Colon (tissue), 2 donors: ENCODE measurements at regions not wholly inside any gene's neighbourhood (a gene's known extent, or its start where the extent isn't known, plus 50 kb on each side); places are given as distances from the start of the nearest gene placed in this dataset.
"Not testable (repeated sequence)": the region's sequence is repeated elsewhere in the genome, so short reads cannot be mapped to it uniquely, and the experiment has no call there.

Experiments used
- FAIRE-seq: peaks from 2 replicates; lab custom pipeline; 2012; peaks lifted over from hg19 to GRCh38; lab: Jason Lieb, UNC
- donor health status: control.
- donor health status: control.

- no peak for FAIRE-seq
Measured at GRCh38 chr7:79953130-79953529, 181.5 kb upstream of the GNAI1 start.

- no peak for FAIRE-seq
Measured at GRCh38 chr7:79952399-79952798, 182.2 kb upstream of the GNAI1 start.

GRCh38 chr7:79951415-79951814 lies 183.2 kb upstream of the GNAI1 start:
- FAIRE-seq: no peak

GRCh38 chr7:79949778-79950177 lies 184.9 kb upstream of the GNAI1 start:
- FAIRE-seq: no peak

DNA sequence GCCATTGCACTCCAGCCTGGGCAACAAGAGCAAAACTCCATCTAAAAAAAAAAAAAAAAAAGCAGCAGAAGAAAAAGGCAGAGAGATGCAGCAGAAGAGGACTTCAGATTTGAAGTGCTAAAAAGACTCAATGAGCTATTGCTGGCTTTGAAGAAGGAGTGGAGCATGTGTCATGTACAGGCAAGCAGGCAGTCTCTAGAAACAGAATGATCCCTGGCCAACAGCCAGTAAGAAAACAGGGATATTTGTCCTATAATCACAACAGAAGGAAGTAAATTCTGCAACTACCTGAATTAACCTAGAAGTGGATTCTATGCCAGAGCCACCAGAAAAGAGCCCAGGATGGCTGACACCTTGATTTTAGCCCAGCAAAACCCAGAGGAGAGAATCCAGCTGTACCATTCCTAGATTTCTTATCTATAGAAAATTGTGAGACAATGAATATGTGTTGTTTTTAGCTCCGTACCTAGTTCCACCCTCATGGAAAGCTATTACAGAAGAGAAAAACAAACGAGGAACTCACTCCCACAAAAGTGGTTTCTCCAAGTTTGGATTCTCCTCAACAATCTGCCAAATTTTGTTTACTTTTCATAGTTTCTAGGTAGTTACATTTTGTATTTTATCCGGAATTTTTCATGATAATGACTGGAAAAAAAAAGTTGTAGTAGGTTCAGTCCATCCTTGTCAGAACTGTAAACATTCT lies 198.2 kb upstream of the GNAI1 start:
- FAIRE-seq: no peak

DNA sequence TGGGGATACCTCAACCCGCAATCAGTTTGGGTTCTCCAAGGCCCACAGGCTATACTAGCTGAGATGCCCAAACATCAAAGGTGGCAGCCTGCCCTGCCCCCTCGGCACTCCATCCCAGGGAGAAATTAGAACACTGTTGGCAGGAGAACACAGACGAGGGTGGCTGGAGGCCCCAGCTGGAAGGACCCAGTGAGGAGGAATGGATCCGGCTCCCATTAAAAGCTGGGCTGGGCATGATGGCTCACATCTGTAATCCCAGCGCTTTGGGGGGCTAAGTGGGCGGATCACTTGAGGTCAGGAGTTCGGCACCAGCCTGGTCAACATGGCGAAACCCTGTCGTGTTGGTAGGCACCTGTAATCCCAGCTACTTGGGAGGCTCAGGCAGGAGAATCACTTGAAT lies 199.9 kb upstream of the GNAI1 start:
- no peak for FAIRE-seq

DNA sequence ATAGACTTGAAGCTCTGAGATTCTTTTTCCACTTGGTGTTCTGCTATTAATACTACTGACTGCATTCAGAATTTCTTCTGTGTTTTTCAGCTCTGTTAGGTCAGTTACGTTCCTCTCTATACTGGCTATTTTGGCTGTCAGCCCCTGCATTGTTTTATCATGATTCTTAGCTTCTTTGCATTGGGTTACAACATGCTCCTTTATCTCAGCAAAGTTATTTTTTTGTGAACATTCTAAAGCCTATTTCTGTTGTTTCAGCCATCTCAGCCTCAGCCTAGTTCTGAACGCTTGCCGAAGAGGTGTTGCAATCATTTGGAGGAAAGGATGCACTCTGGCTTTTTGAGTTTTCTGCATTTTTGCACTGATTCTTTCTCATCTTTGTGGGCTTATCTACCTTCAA lies 201.5 kb upstream of the GNAI1 start:
- no peak for FAIRE-seq

DNA sequence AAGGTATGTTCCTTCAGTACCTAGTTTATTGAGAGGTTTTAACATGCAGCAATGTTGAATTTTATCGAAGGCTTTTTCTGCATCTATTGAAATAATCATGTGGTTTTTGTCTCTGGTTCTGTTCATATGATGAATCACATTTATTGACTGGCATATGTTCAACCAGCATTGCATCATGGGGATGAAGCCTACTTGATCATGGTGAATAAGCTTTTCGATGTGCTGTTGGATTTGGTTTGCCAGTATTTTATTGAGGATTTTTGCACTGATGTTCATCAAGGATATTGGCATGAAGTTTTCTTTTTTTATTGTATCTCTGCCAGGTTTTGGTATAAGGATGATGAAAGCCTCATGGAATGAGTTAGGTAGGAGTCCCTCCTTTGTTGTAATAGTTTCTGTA lies 204.0 kb upstream of the GNAI1 start:
- FAIRE-seq: no peak

- no peak for FAIRE-seq
Measured at GRCh38 chr7:79927116-79927515, 207.5 kb upstream of the GNAI1 start.

GRCh38 chr7:79923953-79924352 lies 210.7 kb upstream of the GNAI1 start:
- no peak for FAIRE-seq

GRCh38 chr7:79922894-79923293 lies 211.7 kb upstream of the GNAI1 start:
- FAIRE-seq: no peak

- FAIRE-seq: no peak
Measured at GRCh38 chr7:79921976-79922375, 212.7 kb upstream of the GNAI1 start.

- not testable (repeated sequence) for FAIRE-seq
Measured at GRCh38 chr7:79918632-79919031, 216.0 kb upstream of the GNAI1 start.

DNA sequence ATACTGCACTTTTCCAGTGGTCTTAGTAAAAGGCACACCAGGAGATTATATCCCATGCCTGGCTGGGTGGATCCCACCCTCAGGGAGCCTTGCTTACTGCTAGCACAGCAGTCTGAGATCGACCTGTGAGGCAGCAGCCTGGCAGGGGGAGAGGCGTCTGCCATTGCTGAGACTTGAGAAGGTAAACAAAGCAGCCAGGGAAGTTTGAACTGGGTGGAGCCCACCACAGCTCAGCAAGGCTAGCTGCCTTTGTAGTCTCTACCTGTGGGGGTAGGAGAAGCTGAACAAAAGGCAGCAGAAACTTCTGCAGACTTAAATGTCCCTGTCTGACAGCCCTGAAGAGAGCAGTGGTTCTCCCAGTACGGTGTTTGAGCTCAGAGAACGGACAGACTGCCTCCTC lies 219.3 kb upstream of the GNAI1 start:
- FAIRE-seq: not testable (repeated sequence)

- FAIRE-seq: no peak
Measured at GRCh38 chr7:79912213-79912633, 222.4 kb upstream of the GNAI1 start.

DNA sequence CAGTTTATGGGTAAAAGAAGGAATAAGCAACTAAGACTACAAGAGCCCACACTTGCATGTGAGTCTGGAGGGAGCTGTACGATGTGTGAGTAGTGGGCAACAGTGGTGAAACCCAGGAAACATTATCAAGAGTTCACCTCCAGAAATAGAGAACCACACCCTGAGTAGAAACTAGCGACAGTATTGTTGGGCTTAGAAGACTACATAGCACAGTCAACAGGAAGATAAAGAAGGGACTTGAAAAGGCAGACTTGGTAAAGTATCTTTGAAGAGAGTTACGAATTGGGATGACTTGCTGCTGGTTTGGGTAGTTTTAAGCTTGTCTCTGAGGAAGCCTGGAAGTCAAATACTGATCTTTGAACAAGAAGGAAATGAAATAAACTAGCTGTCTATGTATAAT lies 223.2 kb upstream of the GNAI1 start:
- no peak for FAIRE-seq

DNA sequence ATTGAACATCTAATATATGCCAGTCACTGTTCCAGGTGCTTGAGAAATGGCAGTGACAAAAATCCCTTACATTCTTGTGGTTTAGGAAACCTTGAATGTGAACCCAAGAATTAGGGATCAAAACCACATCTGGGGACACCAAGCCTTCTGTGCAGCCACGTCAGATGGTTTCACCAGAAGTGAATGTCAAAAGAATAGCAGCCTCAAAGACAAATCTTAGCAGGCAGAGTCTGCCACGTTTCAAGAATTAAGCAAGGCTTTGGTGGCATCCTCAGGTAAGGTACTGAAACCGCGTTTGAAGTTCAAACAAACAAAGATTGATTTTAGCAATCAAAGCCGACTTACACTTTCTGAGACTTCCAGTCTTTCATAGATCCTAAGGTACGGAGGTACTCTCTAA lies 225.5 kb upstream of the GNAI1 start:
- FAIRE-seq: no peak

- FAIRE-seq: no peak
Measured at GRCh38 chr7:79897166-79897565, 237.5 kb upstream of the GNAI1 start.

DNA sequence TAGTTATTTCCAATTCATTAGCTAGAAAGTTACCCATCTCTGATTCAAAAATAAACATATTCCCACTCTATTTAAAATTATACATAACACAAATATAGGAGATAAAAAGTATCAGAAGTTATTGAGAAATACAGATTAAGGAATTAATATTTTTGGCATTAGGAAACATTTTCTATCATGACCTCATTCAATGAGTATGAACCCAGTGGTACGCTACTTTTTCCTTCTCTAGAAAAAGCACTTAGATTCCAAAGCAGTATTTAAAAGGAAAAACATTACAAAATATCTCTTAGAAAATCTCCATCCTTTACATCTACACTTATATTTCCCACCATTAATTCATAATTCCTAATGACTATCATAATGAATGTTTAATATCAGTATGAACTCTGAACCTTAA lies 240.6 kb upstream of the GNAI1 start:
- FAIRE-seq: peak; percentile 28

DNA sequence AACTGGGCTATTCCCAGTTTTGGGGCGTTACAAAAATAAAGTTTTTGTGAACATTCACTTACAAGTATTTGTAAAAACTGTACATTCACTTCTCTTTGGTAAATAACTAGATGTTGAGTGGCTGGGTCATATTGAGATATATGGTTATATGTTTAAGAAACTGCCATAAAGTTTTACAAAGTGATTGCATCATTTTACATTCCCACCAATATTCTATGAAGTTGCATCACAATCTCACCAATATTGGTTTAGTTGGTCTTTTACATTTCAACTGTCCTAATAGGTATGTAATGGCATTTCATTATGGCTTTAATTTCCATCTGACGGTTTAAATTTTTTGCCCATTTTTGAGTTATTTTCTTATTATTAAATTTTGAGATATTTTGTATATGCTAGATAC lies 251.7 kb upstream of the GNAI1 start:
- FAIRE-seq: no peak

DNA sequence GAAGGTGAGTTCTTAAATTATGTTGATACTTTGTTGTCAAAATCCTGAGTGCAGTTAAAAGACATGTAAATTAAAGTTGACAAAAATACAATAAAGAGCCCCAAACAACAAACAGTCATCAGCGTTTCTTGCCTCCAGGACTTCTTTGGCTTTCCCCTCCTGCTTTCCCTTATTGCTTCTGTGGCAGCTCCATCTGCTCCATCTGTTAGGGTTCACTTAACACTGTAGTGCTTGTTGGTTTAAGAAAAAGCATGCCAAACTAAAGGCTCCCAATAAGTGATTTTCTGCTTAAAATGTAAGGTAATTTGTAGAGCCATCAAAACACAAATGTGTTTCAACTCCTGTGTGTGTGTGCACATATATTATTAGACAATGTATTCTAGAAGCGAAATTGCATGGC lies 254.3 kb upstream of the GNAI1 start:
- FAIRE-seq: no peak

DNA sequence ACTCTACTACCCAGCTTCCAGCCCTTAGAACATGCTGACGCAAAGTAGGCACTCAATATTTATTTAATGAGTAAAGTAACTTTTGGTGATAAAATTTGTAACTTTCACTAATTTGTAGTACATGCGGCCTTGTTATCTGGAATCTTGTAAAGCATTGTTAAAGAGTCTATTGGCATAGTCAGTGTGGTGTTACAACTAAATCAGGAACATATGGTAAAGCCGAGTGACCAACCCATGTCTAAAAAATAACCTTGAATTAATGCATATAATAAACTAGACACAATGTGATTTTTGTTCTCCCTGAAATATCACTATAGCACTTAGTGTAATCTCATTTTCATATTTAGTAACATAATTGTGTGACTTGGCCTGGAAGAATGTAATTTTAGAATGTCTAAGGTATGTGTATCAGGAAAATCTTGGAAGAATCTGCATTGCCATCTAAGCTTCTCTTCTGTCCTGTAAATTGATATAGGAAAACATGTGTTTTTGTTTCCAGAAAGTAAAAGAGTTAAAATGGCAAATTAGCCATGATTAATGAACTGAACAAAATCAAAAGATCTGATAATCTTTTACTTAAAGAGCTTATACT lies 256.7 kb upstream of the GNAI1 start:
- FAIRE-seq: no peak

GRCh38 chr7:79876848-79877252 lies 257.8 kb upstream of the GNAI1 start:
- no peak for FAIRE-seq

DNA sequence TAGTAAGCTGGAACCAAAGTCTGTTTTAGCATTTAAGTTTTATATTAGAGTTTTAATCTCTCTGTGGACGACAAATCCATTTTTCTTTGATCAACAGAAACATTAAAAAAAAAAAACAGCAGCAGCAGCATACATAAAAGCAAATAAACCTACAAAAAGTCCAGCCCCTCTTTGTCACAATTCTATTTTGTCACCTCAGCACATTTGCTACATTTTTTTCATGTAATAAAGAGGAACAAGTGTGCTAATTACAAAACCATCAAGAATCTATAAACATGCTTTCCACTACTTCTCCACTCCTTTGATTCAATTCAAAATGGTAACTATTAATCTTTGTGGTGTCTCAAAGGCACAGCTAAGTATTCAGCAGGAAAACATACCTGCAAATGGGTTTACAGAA lies 259.8 kb upstream of the GNAI1 start:
- FAIRE-seq: no peak
